ENCODE measurements at regions not wholly inside any gene's neighbourhood (a gene's known extent, or its start where the extent isn't known, plus 50 kb on each side); places are given as distances from the start of the nearest gene placed in this dataset.

DNA sequence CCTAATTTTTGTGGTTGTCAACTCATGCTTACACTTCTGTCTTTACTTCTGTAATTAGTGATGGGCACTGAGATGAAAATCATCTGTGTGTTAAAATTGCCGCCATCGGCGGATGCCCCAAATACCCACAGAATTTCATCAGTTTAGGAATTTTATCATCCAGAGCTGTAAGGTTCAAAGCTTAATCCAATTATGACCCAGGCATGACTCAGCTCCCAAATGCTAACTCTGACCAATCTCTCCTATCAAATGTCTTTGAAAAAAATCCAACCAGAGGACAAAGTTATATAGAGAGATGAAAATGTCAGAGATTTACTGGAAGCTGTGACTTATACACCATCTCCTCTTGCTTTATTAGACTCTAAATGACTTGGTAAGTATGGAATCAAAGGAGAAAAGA is 1048.7 kb upstream of the PRKX start (continued):
- TF ChIP-seq, protein P1, sequence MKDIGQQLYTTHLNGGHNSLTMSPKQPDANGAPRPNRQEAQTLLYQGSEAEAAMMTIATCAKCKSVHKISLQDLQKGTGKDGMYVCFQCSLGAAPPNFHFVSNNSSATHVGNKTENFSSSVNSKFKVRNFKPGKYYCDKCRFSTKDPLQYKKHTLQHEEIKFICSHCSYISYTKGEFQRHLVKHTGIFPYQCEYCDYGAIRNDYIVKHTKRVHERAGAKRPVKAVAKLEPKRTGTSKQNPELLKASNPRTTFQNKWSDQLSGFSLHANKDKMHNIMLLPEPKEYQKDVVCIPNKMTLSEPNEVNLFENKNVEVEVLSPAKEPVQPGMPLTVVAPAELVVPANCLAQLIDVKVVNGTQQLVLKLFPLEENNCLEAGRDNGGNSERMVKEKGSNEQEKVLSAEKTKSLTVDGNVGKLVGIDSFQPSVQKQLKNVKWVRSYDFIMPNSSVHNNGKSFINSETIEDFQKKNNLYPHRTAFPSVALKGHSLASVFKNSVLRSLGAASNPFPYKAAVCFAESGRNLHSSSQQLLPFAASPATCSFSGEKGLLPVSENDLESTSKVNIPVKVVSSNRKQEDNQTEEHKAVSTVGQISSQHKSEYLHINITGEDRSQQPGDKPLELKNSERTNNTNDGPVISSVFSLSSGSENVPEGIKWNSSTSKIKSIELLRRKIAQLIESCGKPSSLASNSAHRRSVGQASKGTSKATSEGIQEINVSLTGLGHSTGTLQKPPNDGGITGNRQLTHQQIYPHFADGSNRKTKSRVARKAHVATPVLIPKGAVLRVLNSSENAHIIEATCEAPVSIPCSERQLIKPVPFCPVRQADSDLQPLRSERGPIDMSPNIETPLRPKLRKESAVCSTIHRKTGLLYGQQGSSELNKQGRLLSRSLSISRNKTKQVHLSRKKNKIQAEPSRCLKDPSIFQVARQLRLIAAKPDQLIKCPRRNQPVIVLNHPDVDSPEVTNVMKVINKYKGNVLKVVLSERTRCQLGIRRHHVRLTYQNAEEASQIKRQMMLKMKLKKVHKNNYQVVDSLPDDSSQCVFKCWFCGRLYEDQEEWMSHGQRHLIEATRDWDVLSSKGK (CRISPR knock-in tag; IDR thresholded peaks at IDR 0.05): no peak

DNA sequence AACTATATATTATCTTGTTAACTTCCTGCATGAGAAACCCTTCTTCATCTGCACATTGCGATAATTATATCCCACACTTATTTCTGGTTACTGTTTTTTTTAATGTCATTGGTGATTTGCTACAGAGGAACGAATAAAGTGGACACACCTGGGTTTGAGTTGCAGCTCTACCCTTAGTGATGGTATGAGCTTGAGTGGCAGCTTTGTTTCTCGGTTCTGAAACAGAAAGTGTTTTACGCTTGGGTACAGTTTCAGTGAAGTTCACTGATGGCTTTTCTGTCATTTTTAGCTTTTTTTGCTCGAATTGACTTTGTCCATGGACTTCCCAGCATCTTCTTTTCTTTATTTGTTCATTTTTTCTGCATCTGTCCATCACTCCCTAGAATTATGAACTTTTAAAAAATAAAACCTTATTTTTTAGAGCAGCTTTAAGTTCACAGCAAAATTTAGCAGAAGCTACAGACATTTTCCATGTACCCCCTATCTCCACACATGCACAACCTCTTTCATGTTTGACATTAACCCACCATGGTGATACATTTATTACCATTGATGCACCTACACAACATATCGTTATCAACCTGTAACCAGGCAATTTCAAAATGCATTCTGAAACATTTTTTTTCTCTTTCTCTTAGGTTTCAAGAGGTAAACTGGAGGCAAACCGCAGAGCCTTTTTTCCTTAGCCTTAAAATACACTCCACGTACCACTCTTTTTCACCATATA is 1041.6 kb upstream of the PRKX start:
- no peaks in the 10 kb centered on the region for H3K27me3 ChIP-seq (ENCODE audit: control insufficient read depth in 2 of 2, insufficient read depth in 2 of 2, low read length in 2 of 2)
- in situ Hi-C loops (cut with MboI) (no loop called here), intact Hi-C loops (cut with micrococcal nuclease) (no loop called here)
- no peaks in the 10 kb centered on the region for H3K79me2 ChIP-seq (ENCODE audit: control insufficient read depth, insufficient read depth, low read length)
- 2% methylated on average over 8 of the region's 8 CpGs for WGBS (ENCODE audit: insufficient coverage, low coverage, missing lambda C conversion rate)
- no peaks in the 10 kb centered on the region for H3K36me3 ChIP-seq (ENCODE audit: control insufficient read depth, insufficient read depth, low read length)
- POLR2A ChIA-PET: no interaction called here
- H3K27ac ChIP-seq (ENCODE audit: extremely low read depth, low read depth, low read length): no peak overlapping the region
- CTCF ChIA-PET (ENCODE audit: low intra/inter-chr PET ratio): no interaction called here
- no peak overlapping the region for H2AFZ ChIP-seq (ENCODE audit: low read depth, low read length)
- H3K9me1 ChIP-seq (ENCODE audit: control insufficient read depth, insufficient read depth, low read length): no peaks in the 10 kb centered on the region
- no peak for DNase-seq (ENCODE audit: extremely low read depth in 1 of 4, low spot score in 3 of 4)
- ATAC-seq: no peak
- FAIRE-seq: no peak
- H3K4me3 ChIP-seq: no peak overlapping the region
- H4K20me1 ChIP-seq (replicated peaks; ENCODE audit: control insufficient read depth, insufficient read depth, low read length): no peaks in the 10 kb centered on the region
- no peak overlapping the region for H3K9ac ChIP-seq (ENCODE audit: insufficient read depth in 1 of 2, low read depth in 2 of 2, low read length in 2 of 2)
- BruUV-seq (replicated peaks): no TSS peak
- H3K4me2 ChIP-seq (ENCODE audit: insufficient read depth, low read length): no peak overlapping the region
- H3K9me3 ChIP-seq (replicated peaks; ENCODE audit: control insufficient read depth, insufficient read depth, low read depth, low read length): no peaks in the 10 kb centered on the region
- no peaks in the 10 kb centered on the region for H3K4me1 ChIP-seq (replicated peaks in 1 of 2; ENCODE audit: control insufficient read depth in 2 of 2, insufficient read depth in 2 of 2, low read length in 2 of 2)
- TF ChIP-seq CLOCK (CRISPR knock-in tag; IDR thresholded peaks at IDR 0.05; ENCODE audit: borderline replicate concordance): no peak
- no peak for TF ChIP-seq MTF1 (CRISPR knock-in tag; IDR thresholded peaks at IDR 0.05; ENCODE audit: borderline replicate concordance)
- no peak for TF ChIP-seq ZNF77 (CRISPR knock-in tag; IDR thresholded peaks at IDR 0.05)
- TF ChIP-seq SFPQ (IDR thresholded peaks at IDR 0.05; ENCODE audit: low read depth, low read length): no peak
- no peak for TF ChIP-seq HIVEP1 (CRISPR knock-in tag; IDR thresholded peaks at IDR 0.05)
- TF ChIP-seq BRF1 (IDR thresholded peaks at IDR 0.05; ENCODE audit: borderline replicate concordance, extremely low read depth, insufficient read length): no peak
- TF ChIP-seq CBX2 (IDR thresholded peaks at IDR 0.05; ENCODE audit: insufficient read depth, low read length, poor library complexity, severe bottlenecking): no peak
- no peak for TF ChIP-seq ZNF277 (CRISPR knock-in tag; IDR thresholded peaks at IDR 0.05; ENCODE audit: borderline replicate concordance)
- no peak for TF ChIP-seq MECOM (CRISPR knock-in tag; IDR thresholded peaks at IDR 0.05)
